NCI-H526 treated with DMSO at 0.1 percent for 48 hours (cell line): ENCODE measurements at regions not wholly inside any gene's neighbourhood (a gene's known extent, or its start where the extent isn't known, plus 50 kb on each side); places are given as distances from the start of the nearest gene placed in this dataset.

Experiments used
- DNase-seq: peaks from one replicate; lab custom pipeline; 2025; lab: John Stamatoyannopoulos, UW

GRCh38 chr13:107860284-107860683 is 355.1 kb downstream of the LIG4 start:
- no peak for DNase-seq

GRCh38 chr13:107854880-107855279 is 360.5 kb downstream of the LIG4 start:
- no peak for DNase-seq

- no peak for DNase-seq
Observed at GRCh38 chr13:107852072-107852471, 363.3 kb downstream of the LIG4 start.

- DNase-seq: no peak
Observed at GRCh38 chr13:107851670-107852069, 363.7 kb downstream of the LIG4 start.

- DNase-seq: no peak
Observed at GRCh38 chr13:107847406-107847805, 367.9 kb downstream of the LIG4 start.

- DNase-seq: no peak
Observed at GRCh38 chr13:107846642-107847041, 368.7 kb downstream of the LIG4 start.

GRCh38 chr13:107845911-107846310 is 369.4 kb downstream of the LIG4 start:
- DNase-seq: no peak

GRCh38 chr13:107843681-107844080 is 371.7 kb downstream of the LIG4 start:
- DNase-seq: no peak

- DNase-seq: no peak
Observed at GRCh38 chr13:107843281-107843680, 372.1 kb downstream of the LIG4 start.

GRCh38 chr13:107842562-107843180 is 372.7 kb downstream of the LIG4 start:
- no peak for DNase-seq

GRCh38 chr13:107838588-107839161 is 376.7 kb downstream of the LIG4 start:
- no peak for DNase-seq

GRCh38 chr13:107836685-107837084 is 378.7 kb downstream of the LIG4 start:
- DNase-seq: no peak

- DNase-seq: no peak
Observed at GRCh38 chr13:107835339-107836018, 379.9 kb downstream of the LIG4 start.

- DNase-seq: no peak
Observed at GRCh38 chr13:107834717-107835116, 380.6 kb downstream of the LIG4 start.

- DNase-seq: no peak
Observed at GRCh38 chr13:107834281-107834680, 381.1 kb downstream of the LIG4 start.

GRCh38 chr13:107832500-107833100 is 382.7 kb downstream of the LIG4 start:
- DNase-seq: no peak

- DNase-seq: no peak
Observed at GRCh38 chr13:107830804-107831203, 384.5 kb downstream of the LIG4 start.

- no peak for DNase-seq
Observed at GRCh38 chr13:107827840-107828549, 387.3 kb downstream of the LIG4 start.

GRCh38 chr13:107824635-107825034 is 390.7 kb downstream of the LIG4 start:
- DNase-seq: no peak

- DNase-seq: no peak
Observed at GRCh38 chr13:107822006-107822405, 393.3 kb downstream of the LIG4 start.

GRCh38 chr13:107821492-107821891 is 393.8 kb downstream of the LIG4 start:
- no peak for DNase-seq

- DNase-seq: no peak
Observed at GRCh38 chr13:107819071-107819470, 396.3 kb downstream of the LIG4 start.
